ENCODE measurements at regions not wholly inside any gene's neighbourhood (a gene's known extent, or its start where the extent isn't known, plus 50 kb on each side); places are given as distances from the start of the nearest gene placed in this dataset.

- no peak for TF ChIP-seq YY1 (IDR thresholded peaks at IDR 0.05)
- no peak for TF ChIP-seq SP1 (IDR thresholded peaks at IDR 0.05)
- TF ChIP-seq JUND (IDR thresholded peaks at IDR 0.05): no peak
- no peak for TF ChIP-seq RAD21 (IDR thresholded peaks at IDR 0.05)
- TF ChIP-seq RXRA (IDR thresholded peaks at IDR 0.05): no peak
- TF ChIP-seq, protein P1, sequence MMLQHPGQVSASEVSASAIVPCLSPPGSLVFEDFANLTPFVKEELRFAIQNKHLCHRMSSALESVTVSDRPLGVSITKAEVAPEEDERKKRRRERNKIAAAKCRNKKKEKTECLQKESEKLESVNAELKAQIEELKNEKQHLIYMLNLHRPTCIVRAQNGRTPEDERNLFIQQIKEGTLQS (IDR thresholded peaks at IDR 0.05): no peak
- no peak for TF ChIP-seq NR2F2 (IDR thresholded peaks at IDR 0.05)
- no peak for TF ChIP-seq FOXA1 (IDR thresholded peaks at IDR 0.05)
- TF ChIP-seq ZBTB33 (IDR thresholded peaks at IDR 0.05): no peak
- TF ChIP-seq, protein P2, sequence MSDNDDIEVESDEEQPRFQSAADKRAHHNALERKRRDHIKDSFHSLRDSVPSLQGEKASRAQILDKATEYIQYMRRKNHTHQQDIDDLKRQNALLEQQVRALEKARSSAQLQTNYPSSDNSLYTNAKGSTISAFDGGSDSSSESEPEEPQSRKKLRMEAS (IDR thresholded peaks at IDR 0.05): no peak
- Histone ChIP-seq H3K4me1 (ENCODE audit: control insufficient read depth in 4 of 4, insufficient read depth in 4 of 4, low read length in 3 of 4) (no peaks in the 10 kb centered on the region), H3K4me3 (ENCODE audit: low read depth in 1 of 3, low read length in 3 of 3) (no peak overlapping the region), H3K27me3 (ENCODE audit: control insufficient read depth in 4 of 4, insufficient read depth in 4 of 4, low read length in 3 of 4) (no peaks in the 10 kb centered on the region), H3K9ac (ENCODE audit: low read depth in 1 of 2, low read length in 2 of 2) (no peak overlapping the region), H3K36me3 (ENCODE audit: control insufficient read depth in 4 of 4, insufficient read depth in 3 of 4, low read depth in 1 of 4, low read length in 3 of 4) (no peaks in the 10 kb centered on the region), H3K27ac (ENCODE audit: low read depth in 1 of 2, low read length in 2 of 2) (no peak overlapping the region), H3K9me3 (ENCODE audit: control insufficient read depth in 4 of 4, low read length in 3 of 4) (no peaks in the 10 kb centered on the region)
- no peak for DNase-seq (ENCODE audit: low spot score)
- 57% methylated on average over 2 of the region's 2 CpGs for WGBS
These were observed 357.8 kb upstream of the PTBP2 start for GRCh38 chr1:96363826-96364225.

DNA sequence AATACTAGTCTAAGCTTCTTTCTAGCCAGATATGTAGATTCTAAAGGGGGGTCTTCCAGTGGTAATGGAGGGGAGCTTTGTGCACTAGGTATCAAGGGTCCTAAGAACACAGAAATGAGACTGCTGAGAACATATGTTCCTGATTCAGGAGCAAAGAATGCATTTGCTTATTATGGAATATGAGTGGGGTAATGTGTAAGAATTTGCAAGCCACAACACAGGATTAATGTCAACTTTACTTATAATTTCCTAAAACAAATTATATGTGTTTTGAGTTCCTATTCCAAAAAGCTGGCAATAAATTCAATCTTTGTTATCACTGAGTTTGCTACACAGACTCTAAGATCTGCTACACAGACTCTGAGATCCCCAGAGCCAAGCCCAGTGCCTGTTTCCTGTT lies 357.0 kb upstream of the PTBP2 start:
- H3K9ac ChIP-seq (ENCODE audit: low read depth in 1 of 2, low read length in 2 of 2): no peak overlapping the region
- no peaks in the 10 kb centered on the region for H3K36me3 ChIP-seq (ENCODE audit: control insufficient read depth in 4 of 4, insufficient read depth in 3 of 4, low read depth in 1 of 4, low read length in 3 of 4)
- H3K9me3 ChIP-seq (ENCODE audit: control insufficient read depth in 4 of 4, low read length in 3 of 4): no peaks in the 10 kb centered on the region
- no peak overlapping the region for H3K4me3 ChIP-seq (ENCODE audit: low read depth in 1 of 3, low read length in 3 of 3)
- no peak for TF ChIP-seq HNF4G (IDR thresholded peaks at IDR 0.05)
- no peak for TF ChIP-seq YY1 (IDR thresholded peaks at IDR 0.05)
- TF ChIP-seq, protein P1 (IDR thresholded peaks at IDR 0.05): no peak
- TF ChIP-seq FOXA2 (IDR thresholded peaks at IDR 0.05): no peak
- no peak for TF ChIP-seq EGR1 (IDR thresholded peaks at IDR 0.05; ENCODE audit: low read depth in 2 of 2)
- no peak for TF ChIP-seq TAF1 (conservative IDR thresholded peaks at IDR 0.05)
- no peak for TF ChIP-seq RAD21 (IDR thresholded peaks at IDR 0.05)
- no peak for DNase-seq (ENCODE audit: low spot score)
- no peaks in the 10 kb centered on the region for H3K27me3 ChIP-seq (ENCODE audit: control insufficient read depth in 4 of 4, insufficient read depth in 4 of 4, low read length in 3 of 4)
- H3K27ac ChIP-seq (ENCODE audit: low read depth in 1 of 2, low read length in 2 of 2): no peak overlapping the region
- no peaks in the 10 kb centered on the region for H3K4me1 ChIP-seq (ENCODE audit: control insufficient read depth in 4 of 4, insufficient read depth in 4 of 4, low read length in 3 of 4)

- 60% methylated on average over 1 of the region's 1 CpG for WGBS
- no peaks in the 10 kb centered on the region for H3K4me1 ChIP-seq (ENCODE audit: control insufficient read depth in 4 of 4, insufficient read depth in 4 of 4, low read length in 3 of 4)
- no peak for TF ChIP-seq ZBTB33 (IDR thresholded peaks at IDR 0.05)
- TF ChIP-seq GABPA (IDR thresholded peaks at IDR 0.05 in 1 of 2, conservative IDR thresholded peaks at IDR 0.05 in 1 of 2): no peak
- TF ChIP-seq, protein P3, sequence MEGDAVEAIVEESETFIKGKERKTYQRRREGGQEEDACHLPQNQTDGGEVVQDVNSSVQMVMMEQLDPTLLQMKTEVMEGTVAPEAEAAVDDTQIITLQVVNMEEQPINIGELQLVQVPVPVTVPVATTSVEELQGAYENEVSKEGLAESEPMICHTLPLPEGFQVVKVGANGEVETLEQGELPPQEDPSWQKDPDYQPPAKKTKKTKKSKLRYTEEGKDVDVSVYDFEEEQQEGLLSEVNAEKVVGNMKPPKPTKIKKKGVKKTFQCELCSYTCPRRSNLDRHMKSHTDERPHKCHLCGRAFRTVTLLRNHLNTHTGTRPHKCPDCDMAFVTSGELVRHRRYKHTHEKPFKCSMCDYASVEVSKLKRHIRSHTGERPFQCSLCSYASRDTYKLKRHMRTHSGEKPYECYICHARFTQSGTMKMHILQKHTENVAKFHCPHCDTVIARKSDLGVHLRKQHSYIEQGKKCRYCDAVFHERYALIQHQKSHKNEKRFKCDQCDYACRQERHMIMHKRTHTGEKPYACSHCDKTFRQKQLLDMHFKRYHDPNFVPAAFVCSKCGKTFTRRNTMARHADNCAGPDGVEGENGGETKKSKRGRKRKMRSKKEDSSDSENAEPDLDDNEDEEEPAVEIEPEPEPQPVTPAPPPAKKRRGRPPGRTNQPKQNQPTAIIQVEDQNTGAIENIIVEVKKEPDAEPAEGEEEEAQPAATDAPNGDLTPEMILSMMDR (IDR thresholded peaks at IDR 0.05; ENCODE audit: low read depth, low read length, missing input control): no peak
- TF ChIP-seq YY1 (IDR thresholded peaks at IDR 0.05): no peak
- TF ChIP-seq JUND (IDR thresholded peaks at IDR 0.05): no peak
- no peak for DNase-seq (ENCODE audit: low spot score)
- no peak overlapping the region for H3K27ac ChIP-seq (ENCODE audit: low read depth in 1 of 2, low read length in 2 of 2)
- H3K9me3 ChIP-seq (ENCODE audit: control insufficient read depth in 4 of 4, low read length in 3 of 4): no peaks in the 10 kb centered on the region
- no peak overlapping the region for H3K9ac ChIP-seq (ENCODE audit: low read depth in 1 of 2, low read length in 2 of 2)
- H3K4me3 ChIP-seq (ENCODE audit: low read depth in 1 of 3, low read length in 3 of 3): no peak overlapping the region
- H3K27me3 ChIP-seq (ENCODE audit: control insufficient read depth in 4 of 4, insufficient read depth in 4 of 4, low read length in 3 of 4): no peaks in the 10 kb centered on the region
- H3K36me3 ChIP-seq (ENCODE audit: control insufficient read depth in 4 of 4, insufficient read depth in 3 of 4, low read depth in 1 of 4, low read length in 3 of 4): no peaks in the 10 kb centered on the region
These were observed 356.5 kb upstream of the PTBP2 start for GRCh38 chr1:96365076-96365475.

Data from liver (tissue), 8 donors.